Keratinocyte (primary cell): ENCODE measurements at regions not wholly inside any gene's neighbourhood (a gene's known extent, or its start where the extent isn't known, plus 50 kb on each side); places are given as distances from the start of the nearest gene placed in this dataset.

Source experiments
- EZH2 ChIP-seq: IDR thresholded peaks from one replicate; pipeline ENCODE4 v1.6.1; 2012; ENCODE audit warnings: inconsistent platforms, mild to moderate bottlenecking, low read length, moderate library complexity
- TF ChIP-seq, protein P1 (sequence below), 3 experiments: IDR thresholded peaks in 1 of 3; conservative IDR thresholded peaks in 1 of 3; optimal IDR thresholded peaks in 1 of 3; 2 replicates in 2 of 3; 3 replicates in 1 of 3; pipeline versions ENCODE3 to v1.5.1; 2011; ENCODE audit warnings: low read length in 3 of 3, mild to moderate bottlenecking in 3 of 3, moderate library complexity in 2 of 3, control low read depth in 1 of 3, inconsistent platforms in 1 of 3; ENCODE audit not compliant: insufficient read depth in 2 of 3; ENCODE audit errors: extremely low read depth in 1 of 3

DNA sequence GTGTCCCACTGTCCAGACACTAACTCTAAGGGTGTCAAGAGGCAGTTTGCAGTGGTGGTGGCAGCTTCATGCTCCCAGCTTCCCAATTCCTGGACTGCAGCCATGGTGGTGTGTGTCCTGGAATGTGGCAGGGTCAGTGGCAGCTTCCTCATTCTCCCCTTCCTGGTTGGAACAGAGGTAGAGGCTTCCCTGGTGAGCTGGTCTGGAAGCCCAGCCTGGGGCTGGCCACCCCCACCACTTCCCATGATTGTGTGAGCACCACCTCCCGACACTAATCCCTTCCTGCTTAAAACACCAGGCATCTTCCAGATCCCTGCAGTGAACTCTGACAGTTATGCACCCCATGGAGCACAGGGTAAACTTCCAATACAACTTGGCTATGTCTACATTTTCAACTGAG, 134.9 kb downstream of the RAP2A start:
- TF ChIP-seq, protein P1, sequence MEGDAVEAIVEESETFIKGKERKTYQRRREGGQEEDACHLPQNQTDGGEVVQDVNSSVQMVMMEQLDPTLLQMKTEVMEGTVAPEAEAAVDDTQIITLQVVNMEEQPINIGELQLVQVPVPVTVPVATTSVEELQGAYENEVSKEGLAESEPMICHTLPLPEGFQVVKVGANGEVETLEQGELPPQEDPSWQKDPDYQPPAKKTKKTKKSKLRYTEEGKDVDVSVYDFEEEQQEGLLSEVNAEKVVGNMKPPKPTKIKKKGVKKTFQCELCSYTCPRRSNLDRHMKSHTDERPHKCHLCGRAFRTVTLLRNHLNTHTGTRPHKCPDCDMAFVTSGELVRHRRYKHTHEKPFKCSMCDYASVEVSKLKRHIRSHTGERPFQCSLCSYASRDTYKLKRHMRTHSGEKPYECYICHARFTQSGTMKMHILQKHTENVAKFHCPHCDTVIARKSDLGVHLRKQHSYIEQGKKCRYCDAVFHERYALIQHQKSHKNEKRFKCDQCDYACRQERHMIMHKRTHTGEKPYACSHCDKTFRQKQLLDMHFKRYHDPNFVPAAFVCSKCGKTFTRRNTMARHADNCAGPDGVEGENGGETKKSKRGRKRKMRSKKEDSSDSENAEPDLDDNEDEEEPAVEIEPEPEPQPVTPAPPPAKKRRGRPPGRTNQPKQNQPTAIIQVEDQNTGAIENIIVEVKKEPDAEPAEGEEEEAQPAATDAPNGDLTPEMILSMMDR (optimal IDR thresholded peaks at IDR 0.05 in 1 of 3, IDR thresholded peaks at IDR 0.05 in 1 of 3, conservative IDR thresholded peaks at IDR 0.05 in 1 of 3; ENCODE audit: extremely low read depth in 1 of 3, insufficient read depth in 2 of 3, low read length in 3 of 3): no peak
- no peak for TF ChIP-seq EZH2
